ENCODE measurements at regions not wholly inside any gene's neighbourhood (a gene's known extent, or its start where the extent isn't known, plus 50 kb on each side); places are given as distances from the start of the nearest gene placed in this dataset.

GRCh38 chr3:95134693-95135413 is 1072.0 kb downstream of the NSUN3 start:
- H3K27me3 ChIP-seq: no peaks in the 10 kb centered on the region
- no peak overlapping the region for H3K27ac ChIP-seq
- DNase-seq: no peak
- no peaks in the 10 kb centered on the region for H3K9me3 ChIP-seq (replicated peaks)
- no peaks in the 10 kb centered on the region for H3K36me3 ChIP-seq
- no peak overlapping the region for H3K4me3 ChIP-seq
- H3K4me1 ChIP-seq: no peaks in the 10 kb centered on the region

GRCh38 chr3:95148107-95148506 is 1085.2 kb downstream of the NSUN3 start:
- no peak overlapping the region for H3K27ac ChIP-seq
- DNase-seq: no peak
- no peaks in the 10 kb centered on the region for H3K36me3 ChIP-seq
- no peaks in the 10 kb centered on the region for H3K4me1 ChIP-seq
- no peak overlapping the region for H3K4me3 ChIP-seq
- no peaks in the 10 kb centered on the region for H3K9me3 ChIP-seq (replicated peaks)
- H3K27me3 ChIP-seq: no peaks in the 10 kb centered on the region

GRCh38 chr3:95151590-95151989 is 1088.7 kb downstream of the NSUN3 start:
- no peak overlapping the region for H3K27ac ChIP-seq
- peaks cover 4% of the 10 kb centered on the region; the same call in 1 of the 2 replicates for H3K4me1 ChIP-seq
- no peak for DNase-seq
- no peak overlapping the region for H3K4me3 ChIP-seq
- no peaks in the 10 kb centered on the region for H3K9me3 ChIP-seq (replicated peaks)
- H3K36me3 ChIP-seq: no peaks in the 10 kb centered on the region
- H3K27me3 ChIP-seq: no peaks in the 10 kb centered on the region

GRCh38 chr3:95154766-95155165 is 1091.9 kb downstream of the NSUN3 start:
- Histone ChIP-seq H3K36me3 (no peaks in the 10 kb centered on the region), H3K4me3 (no peak overlapping the region), H3K27ac (no peak overlapping the region), H3K4me1 (peaks cover 4% of the 10 kb centered on the region; the same call in 1 of the 2 replicates), H3K9me3 (replicated peaks) (no peaks in the 10 kb centered on the region), H3K27me3 (no peaks in the 10 kb centered on the region)
- DNase-seq: peak in 1 of 2 experiments; percentile 6

- no peaks in the 10 kb centered on the region for H3K36me3 ChIP-seq
- no peak for DNase-seq
- H3K4me1 ChIP-seq: no peaks in the 10 kb centered on the region
- no peaks in the 10 kb centered on the region for H3K27me3 ChIP-seq
- H3K4me3 ChIP-seq: no peak overlapping the region
- no peaks in the 10 kb centered on the region for H3K9me3 ChIP-seq (replicated peaks)
- H3K27ac ChIP-seq: no peak overlapping the region
Measured at GRCh38 chr3:95162794-95163193, 1099.9 kb downstream of the NSUN3 start.

GRCh38 chr3:95167748-95168147 is 1104.9 kb downstream of the NSUN3 start:
- H3K27ac ChIP-seq: no peak overlapping the region
- no peaks in the 10 kb centered on the region for H3K27me3 ChIP-seq
- H3K9me3 ChIP-seq (replicated peaks): no peaks in the 10 kb centered on the region
- H3K4me3 ChIP-seq: no peak overlapping the region
- no peaks in the 10 kb centered on the region for H3K4me1 ChIP-seq
- DNase-seq: no peak
- H3K36me3 ChIP-seq: no peaks in the 10 kb centered on the region

- no peak for DNase-seq
Measured at GRCh38 chr3:95168526-95168925, 1105.7 kb downstream of the NSUN3 start.

GRCh38 chr3:95172164-95172943 is 1109.5 kb downstream of the NSUN3 start:
- Histone ChIP-seq H3K36me3 (no peaks in the 10 kb centered on the region), H3K4me1 (no peaks in the 10 kb centered on the region), H3K9me3 (replicated peaks) (0 out of 2 replicates have a peak, but pooled peaks cover 2% of the 10 kb centered on the region), H3K27ac (no peak overlapping the region), H3K27me3 (no peaks in the 10 kb centered on the region), H3K4me3 (no peak overlapping the region)
- peak in 1 of 2 experiments; percentile 29 for DNase-seq

More at GRCh38 chr3:95168526-95168925, 1105.7 kb downstream of the NSUN3 start:
- H3K9me3 ChIP-seq (replicated peaks): 0 out of 2 replicates have a peak, but pooled peaks cover 2% of the 10 kb centered on the region
- H3K4me1 ChIP-seq: no peaks in the 10 kb centered on the region
- H3K36me3 ChIP-seq: no peaks in the 10 kb centered on the region
- no peak overlapping the region for H3K4me3 ChIP-seq
- H3K27ac ChIP-seq: no peak overlapping the region
- no peaks in the 10 kb centered on the region for H3K27me3 ChIP-seq

- Histone ChIP-seq H3K27ac (no peak overlapping the region), H3K27me3 (no peaks in the 10 kb centered on the region), H3K9me3 (replicated peaks) (0 out of 2 replicates have a peak, but pooled peaks cover 2% of the 10 kb centered on the region), H3K4me1 (no peaks in the 10 kb centered on the region), H3K4me3 (no peak overlapping the region), H3K36me3 (no peaks in the 10 kb centered on the region)
- DNase-seq: no peak
Measured at GRCh38 chr3:95177096-95177495, 1114.2 kb downstream of the NSUN3 start.

- no peak overlapping the region for H3K4me3 ChIP-seq
- no peak overlapping the region for H3K27ac ChIP-seq
- H3K27me3 ChIP-seq: no peaks in the 10 kb centered on the region; the same call in 1 of the 2 replicates
- no peaks in the 10 kb centered on the region for H3K36me3 ChIP-seq
- 0 out of 2 replicates have a peak, but pooled peaks cover 3% of the 10 kb centered on the region for H3K4me1 ChIP-seq
- peak in 1 of 2 experiments; percentile 12 for DNase-seq
- H3K9me3 ChIP-seq (replicated peaks): no peaks in the 10 kb centered on the region
Measured at GRCh38 chr3:95184038-95184437, 1121.2 kb downstream of the NSUN3 start.

GRCh38 chr3:95189348-95189747 is 1126.5 kb downstream of the NSUN3 start:
- H3K27ac ChIP-seq: no peak overlapping the region
- no peak overlapping the region for H3K4me3 ChIP-seq
- 0 out of 2 replicates have a peak, but pooled peaks cover 3% of the 10 kb centered on the region for H3K4me1 ChIP-seq
- no peaks in the 10 kb centered on the region; the same call in 1 of the 2 replicates for H3K27me3 ChIP-seq
- H3K36me3 ChIP-seq: no peaks in the 10 kb centered on the region
- DNase-seq: no peak
- no peaks in the 10 kb centered on the region for H3K9me3 ChIP-seq (replicated peaks)

GRCh38 chr3:95197661-95198060 is 1134.8 kb downstream of the NSUN3 start:
- Histone ChIP-seq H3K36me3 (no peaks in the 10 kb centered on the region), H3K27me3 (no peaks in the 10 kb centered on the region), H3K27ac (no peak overlapping the region), H3K4me1 (no peaks in the 10 kb centered on the region), H3K9me3 (replicated peaks) (no peaks in the 10 kb centered on the region), H3K4me3 (no peak overlapping the region)
- DNase-seq: no peak

GRCh38 chr3:95200384-95200783 is 1137.5 kb downstream of the NSUN3 start:
- no peak for DNase-seq
- Histone ChIP-seq H3K27me3 (no peaks in the 10 kb centered on the region), H3K9me3 (replicated peaks) (no peaks in the 10 kb centered on the region), H3K4me3 (no peak overlapping the region), H3K4me1 (no peaks in the 10 kb centered on the region), H3K36me3 (no peaks in the 10 kb centered on the region), H3K27ac (no peak overlapping the region)

- Histone ChIP-seq H3K9me3 (replicated peaks) (no peaks in the 10 kb centered on the region), H3K27me3 (no peaks in the 10 kb centered on the region), H3K36me3 (no peaks in the 10 kb centered on the region; the same call in 1 of the 2 replicates), H3K27ac (no peak overlapping the region), H3K4me1 (no peaks in the 10 kb centered on the region), H3K4me3 (no peak overlapping the region)
- DNase-seq: no peak
Measured at GRCh38 chr3:95210878-95211277, 1148.0 kb downstream of the NSUN3 start.

- no peaks in the 10 kb centered on the region for H3K4me1 ChIP-seq
- no peak for DNase-seq
- no peak overlapping the region for H3K4me3 ChIP-seq
- no peaks in the 10 kb centered on the region; the same call in 1 of the 2 replicates for H3K36me3 ChIP-seq
- H3K9me3 ChIP-seq (replicated peaks): peaks cover 9% of the 10 kb centered on the region; the same call in 1 of the 2 replicates
- H3K27me3 ChIP-seq: no peaks in the 10 kb centered on the region
- no peak overlapping the region for H3K27ac ChIP-seq
Measured at GRCh38 chr3:95212117-95212516, 1149.3 kb downstream of the NSUN3 start.

All from SJCRH30 (cell line).